NOMO-1 (cell line): ENCODE measurements at regions not wholly inside any gene's neighbourhood (a gene's known extent, or its start where the extent isn't known, plus 50 kb on each side); places are given as distances from the start of the nearest gene placed in this dataset.
"Not testable (repeated sequence)": the region's sequence is repeated elsewhere in the genome, so short reads cannot be mapped to it uniquely, and the experiment has no call there.

Experiments used
- DNase-seq, 2 experiments: peaks; one replicate each; lab custom pipeline; 2025; ENCODE audit not compliant: unreplicated experiment in 2 of 2; lab: John Stamatoyannopoulos, UW

DNA sequence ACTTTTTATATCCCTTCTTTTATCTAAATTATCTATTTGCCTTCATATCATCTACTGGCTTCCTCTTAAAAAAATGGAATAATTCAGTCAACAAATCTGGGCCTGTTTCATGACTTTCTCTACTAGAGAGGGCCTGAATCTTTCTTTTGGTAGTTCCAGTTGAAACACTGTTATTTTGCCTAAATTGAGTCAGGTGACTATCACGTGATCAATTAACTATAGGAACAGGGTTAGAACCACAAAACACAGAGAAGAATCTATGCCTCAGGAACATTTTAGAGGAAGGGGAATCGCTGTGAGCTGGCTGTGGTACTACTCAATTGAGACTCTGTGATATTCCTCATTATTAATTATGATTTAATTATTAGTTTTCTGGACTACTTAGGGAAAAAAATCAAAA lies 736.7 kb upstream of the PITX2 start:
- no peak for DNase-seq

- no peak for DNase-seq
Measured at GRCh38 chr4:111360906-111361305, 738.0 kb upstream of the PITX2 start.

DNA sequence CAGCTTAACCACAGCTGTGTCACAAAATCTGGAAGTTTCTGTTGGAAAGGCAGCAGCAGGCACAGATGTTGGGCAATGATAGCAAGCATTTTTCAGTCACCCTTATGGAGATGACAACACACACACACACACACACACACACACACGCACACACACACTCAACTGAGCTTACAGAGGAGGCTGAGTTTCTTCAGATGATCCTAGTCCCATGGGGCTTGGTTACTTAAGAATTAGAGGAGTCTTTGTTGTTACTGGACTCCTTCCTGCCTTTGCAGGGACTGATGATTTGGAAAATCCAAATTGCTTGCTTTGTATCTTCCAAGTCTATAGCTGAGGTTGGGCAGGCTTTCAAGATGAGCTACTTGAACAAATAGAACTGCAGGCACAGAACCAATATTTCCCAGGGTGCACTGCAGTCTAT lies 740.1 kb upstream of the PITX2 start:
- DNase-seq: no peak

DNA sequence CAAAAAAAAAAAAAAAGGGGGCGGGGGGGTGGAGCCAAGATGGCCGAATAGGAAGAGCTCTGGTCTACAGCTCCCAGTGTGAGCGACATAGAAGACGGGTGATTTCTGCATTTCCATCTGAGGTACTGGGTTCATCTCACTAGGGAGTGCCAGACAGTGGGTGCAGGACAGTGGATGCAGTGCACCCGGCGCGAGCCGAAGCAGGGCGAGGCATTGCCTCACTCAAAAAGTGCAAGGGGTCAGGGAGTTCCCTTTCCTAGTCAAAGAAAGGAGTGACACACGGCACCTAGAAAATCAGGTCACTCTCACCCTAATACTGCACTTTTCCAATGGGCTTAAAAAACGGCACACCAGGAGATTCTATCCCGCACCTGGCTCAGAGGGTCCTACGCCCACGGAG lies 755.0 kb upstream of the PITX2 start:
- DNase-seq: not testable (repeated sequence)

GRCh38 chr4:111388561-111388960 lies 756.7 kb upstream of the FAM241A start:
- no peak for DNase-seq

GRCh38 chr4:111391829-111392228 lies 753.4 kb upstream of the FAM241A start:
- no peak for DNase-seq

GRCh38 chr4:111393781-111394180 lies 751.5 kb upstream of the FAM241A start:
- no peak for DNase-seq

DNA sequence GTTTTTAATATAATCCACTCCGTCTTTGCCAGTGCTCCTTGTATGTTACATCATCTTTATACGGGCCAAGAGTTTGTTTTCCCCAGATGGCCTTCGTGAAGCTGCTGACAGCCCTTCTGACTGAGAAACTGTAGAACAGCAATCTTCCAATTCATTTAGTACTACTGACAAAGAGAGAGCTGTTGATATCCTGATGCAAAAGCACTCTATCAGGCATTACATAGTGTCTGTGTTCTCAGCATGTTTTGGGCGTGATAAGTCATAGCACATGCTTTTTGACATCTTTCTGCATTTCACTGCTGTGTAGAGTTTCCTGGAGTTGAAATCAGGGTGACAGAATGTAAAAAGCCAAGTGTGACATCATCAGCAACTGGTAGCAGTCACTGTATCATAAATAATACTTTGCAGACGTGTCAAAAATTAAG lies 746.3 kb upstream of the FAM241A start:
- no peak for DNase-seq

DNA sequence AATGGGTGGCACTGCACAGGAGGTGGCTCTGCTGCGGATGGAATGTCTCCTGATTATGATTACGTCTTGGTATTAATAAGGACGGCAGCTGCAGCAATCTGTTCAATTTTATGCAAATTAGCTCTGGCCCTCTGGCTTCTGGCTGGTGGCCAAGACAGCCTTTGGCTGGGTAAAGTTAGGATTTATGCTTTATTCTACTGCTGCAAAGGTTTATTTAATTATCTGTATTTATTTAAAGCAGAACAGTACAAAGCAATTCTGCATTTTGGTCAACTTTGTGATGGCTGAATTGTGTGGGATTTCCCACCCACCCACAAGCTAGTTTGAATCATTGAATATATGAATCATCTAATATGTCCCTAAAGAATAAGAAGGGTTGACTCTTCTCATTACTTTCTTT lies 745.6 kb upstream of the FAM241A start:
- no peak for DNase-seq

GRCh38 chr4:111400741-111401140 lies 744.5 kb upstream of the FAM241A start:
- no peak for DNase-seq

GRCh38 chr4:111404673-111405072 lies 740.6 kb upstream of the FAM241A start:
- DNase-seq: no peak

GRCh38 chr4:111405989-111406388 lies 739.3 kb upstream of the FAM241A start:
- DNase-seq: no peak

DNA sequence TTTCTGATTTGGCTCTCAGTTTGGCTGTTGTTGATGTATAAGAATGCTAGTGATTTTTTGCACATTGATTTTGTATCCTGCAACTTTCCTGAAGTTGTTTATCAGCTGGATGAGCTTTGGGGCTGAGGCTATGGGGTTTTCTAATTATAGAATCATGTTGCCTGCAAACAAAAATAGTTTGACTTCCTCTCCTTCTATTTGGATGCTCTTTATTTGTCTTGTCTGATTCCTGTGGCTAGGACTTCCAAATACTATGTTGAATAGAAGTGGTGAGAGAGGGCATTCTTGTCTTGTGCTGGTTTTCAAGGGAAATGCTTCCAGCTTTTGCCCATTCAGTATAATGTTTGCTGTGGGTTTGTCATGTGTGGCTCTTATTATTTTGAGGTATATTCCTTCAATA lies 734.7 kb upstream of the FAM241A start:
- no peak for DNase-seq

DNA sequence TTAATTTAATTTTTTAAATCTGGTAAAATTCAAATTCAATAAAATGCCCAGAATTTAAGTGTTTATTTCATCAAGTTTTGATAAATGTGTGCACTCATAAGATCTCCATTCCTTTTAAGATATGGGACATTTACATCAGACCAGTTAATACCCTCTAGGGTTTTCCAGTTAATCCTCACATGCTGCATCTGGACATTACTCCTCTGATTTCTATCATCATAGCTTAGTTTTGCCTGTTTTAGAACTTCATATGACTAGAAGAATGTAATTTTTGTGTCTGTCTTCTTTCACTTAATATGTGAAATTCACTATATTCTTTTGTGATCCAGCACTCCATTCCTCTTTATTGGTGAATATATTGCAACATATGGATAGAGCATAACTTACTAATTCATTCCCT lies 727.7 kb upstream of the FAM241A start:
- no peak for DNase-seq

DNA sequence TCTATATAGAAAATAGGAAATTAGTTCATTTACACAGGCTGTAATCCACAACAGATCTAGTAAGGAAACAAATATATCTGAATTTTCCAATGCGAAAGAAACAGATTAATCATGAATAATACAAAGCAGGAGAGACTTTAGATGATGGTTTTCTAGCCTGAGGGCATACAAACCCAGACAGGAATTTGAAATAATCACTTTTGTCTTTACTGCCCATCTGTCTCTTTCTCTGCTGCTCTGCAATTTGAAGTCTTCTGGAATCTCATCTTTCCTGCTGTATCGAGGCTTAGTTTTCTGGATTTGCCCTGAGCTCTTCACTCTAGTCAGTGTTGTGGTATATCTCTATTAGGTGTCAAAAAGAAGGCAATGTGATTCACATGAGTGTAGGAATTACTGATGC lies 711.8 kb upstream of the FAM241A start:
- no peak for DNase-seq

GRCh38 chr4:111434586-111434985 lies 710.7 kb upstream of the FAM241A start:
- DNase-seq: no peak

DNA sequence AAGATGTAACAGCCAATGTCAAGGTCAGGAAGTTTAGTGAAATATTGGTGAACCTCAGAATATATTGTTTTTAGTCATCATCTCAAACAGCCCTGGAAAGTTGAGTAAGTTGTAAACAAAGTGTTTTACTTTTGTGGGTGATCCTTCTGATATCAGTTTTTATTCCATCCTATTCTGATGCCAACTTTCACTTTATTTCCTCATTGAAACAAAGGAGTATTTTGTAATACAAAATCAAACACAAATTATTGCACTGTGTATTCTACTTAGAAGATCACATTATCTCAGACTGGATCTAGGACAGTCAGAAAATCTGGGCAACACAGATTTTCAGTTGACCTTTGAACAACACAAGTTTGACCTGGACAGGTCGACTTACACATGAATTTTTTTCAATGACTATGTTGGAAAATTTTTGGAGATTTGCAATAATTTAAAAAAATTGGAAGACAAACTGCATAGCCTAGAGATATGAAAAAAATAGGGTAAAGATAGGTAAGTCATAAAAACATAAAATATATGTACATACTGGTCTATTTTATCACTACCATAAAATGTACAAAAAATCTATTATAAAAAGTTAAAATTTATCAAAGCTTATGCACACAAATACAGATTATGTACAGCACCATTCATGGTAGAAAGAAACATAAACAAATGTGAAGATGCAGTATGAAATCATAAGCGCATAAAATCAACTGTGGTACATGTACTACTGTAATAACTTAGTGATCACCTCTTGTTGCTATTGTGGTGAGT lies 709.1 kb upstream of the FAM241A start:
- DNase-seq: no peak

GRCh38 chr4:111441687-111442086 lies 703.6 kb upstream of the FAM241A start:
- no peak for DNase-seq

- not testable (repeated sequence) for DNase-seq
Measured at GRCh38 chr4:111444836-111445235, 700.4 kb upstream of the FAM241A start.

- DNase-seq: no peak
Measured at GRCh38 chr4:111449657-111450056, 695.6 kb upstream of the FAM241A start.

DNA sequence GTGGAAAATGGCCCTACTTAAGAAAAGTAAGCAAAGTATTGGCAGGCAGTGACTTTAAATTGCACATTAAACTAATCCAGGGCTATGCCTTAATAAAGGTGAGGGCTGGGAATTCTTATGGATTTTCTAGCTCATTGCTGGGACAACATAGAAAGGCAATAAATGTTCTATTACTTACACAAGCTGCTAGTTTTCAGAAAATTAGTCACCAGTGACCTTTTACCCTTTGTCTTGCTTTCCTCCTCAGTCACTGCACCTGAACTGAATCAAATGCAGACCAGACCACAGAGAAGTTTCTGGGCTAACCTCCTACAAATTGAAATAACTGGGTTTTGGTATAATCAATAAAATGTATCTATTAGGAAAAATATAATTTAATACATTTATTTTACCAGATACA lies 694.4 kb upstream of the FAM241A start:
- no peak for DNase-seq

GRCh38 chr4:111453216-111453615 lies 692.0 kb upstream of the FAM241A start:
- no peak for DNase-seq

DNA sequence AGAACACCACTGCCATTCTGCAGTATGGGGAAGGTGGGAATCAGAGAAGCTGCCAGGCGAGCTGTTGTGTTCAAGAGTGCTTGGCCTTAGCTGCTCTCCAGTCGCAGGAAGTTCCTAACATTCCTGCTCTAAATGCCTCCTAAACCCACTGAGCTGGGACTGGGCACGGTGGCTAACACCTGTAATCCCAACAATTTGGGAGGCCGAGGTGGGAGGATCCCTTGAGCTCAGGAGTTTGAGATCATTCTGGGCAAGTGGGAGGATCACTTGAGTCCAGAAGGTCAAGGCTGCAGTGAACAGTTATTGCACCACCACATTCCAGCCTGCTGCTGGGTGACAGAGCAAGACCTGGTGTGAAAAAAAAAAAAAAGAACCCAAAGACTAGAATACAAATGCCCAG lies 690.3 kb upstream of the FAM241A start:
- DNase-seq: no peak
